ENCODE measurements at regions not wholly inside any gene's neighbourhood (a gene's known extent, or its start where the extent isn't known, plus 50 kb on each side); places are given as distances from the start of the nearest gene placed in this dataset.

- no peak for TF ChIP-seq CHD7 (IDR thresholded peaks at IDR 0.05; ENCODE audit: insufficient replicate concordance, low read length)
- TF ChIP-seq SP1 (IDR thresholded peaks at IDR 0.05; ENCODE audit: low read depth, low read length), result no peak
- TF ChIP-seq ATF3 (IDR thresholded peaks at IDR 0.05; ENCODE audit: insufficient read depth, low read depth, low read length), result no peak
- no peak for TF ChIP-seq POU5F1 (IDR thresholded peaks at IDR 0.05; ENCODE audit: low read depth, low read length)
- TF ChIP-seq TAF7 (optimal IDR thresholded peaks at IDR 0.05; ENCODE audit: borderline replicate concordance, low read depth, low read length), result no peak
- TF ChIP-seq POLR2A (IDR thresholded peaks at IDR 0.05; ENCODE audit: control extremely low read depth in 1 of 2, low read depth in 2 of 2, low read length in 2 of 2), result no peak
- TF ChIP-seq TCF12 (IDR thresholded peaks at IDR 0.05; ENCODE audit: low read depth, low read length), result no peak
- no peak for TF ChIP-seq ZNF274 (IDR thresholded peaks at IDR 0.05; ENCODE audit: borderline replicate concordance, extremely low read depth, low read length)
- TF ChIP-seq SUZ12 (IDR thresholded peaks at IDR 0.05; ENCODE audit: low read length), result no peak
Measured at GRCh38 chr9:97160255-97160654, 121.3 kb upstream of the CTSV start (continued).

Data from H1 (cell line).